Stomach (tissue), 4 donors: ENCODE measurements at regions not wholly inside any gene's neighbourhood (a gene's known extent, or its start where the extent isn't known, plus 50 kb on each side); places are given as distances from the start of the nearest gene placed in this dataset.

Source experiments
- POLR2A ChIP-seq, 4 donors: fragments of 450-650 bp; IDR thresholded peaks; one replicate each; pipeline ENCODE4 v1.6.1; 2016; ENCODE audit warnings: antibody characterized with exemption in 4 of 4, control low read depth in 2 of 4, mild to moderate bottlenecking in 1 of 4, moderate library complexity in 1 of 4
- POLR2AphosphoS5 ChIP-seq, 3 donors: sonication (generic); formaldehyde crosslinking; IDR thresholded peaks; one replicate each; pipeline ENCODE4 v1.6.1; 2016; ENCODE audit warnings: antibody characterized with exemption in 3 of 3
- TF ChIP-seq, protein P1 (sequence below), 7 experiments: fragments of 450-650 bp in 4 of 7; fragments of 200-600 bp in 3 of 7; sonication (generic) in 3 of 7; IDR thresholded peaks; one replicate each; pipeline ENCODE4 v1.5.1; 2016 to 2019; ENCODE audit warnings: antibody characterized with exemption in 7 of 7, control low read depth in 2 of 7, mild to moderate bottlenecking in 1 of 7

DNA sequence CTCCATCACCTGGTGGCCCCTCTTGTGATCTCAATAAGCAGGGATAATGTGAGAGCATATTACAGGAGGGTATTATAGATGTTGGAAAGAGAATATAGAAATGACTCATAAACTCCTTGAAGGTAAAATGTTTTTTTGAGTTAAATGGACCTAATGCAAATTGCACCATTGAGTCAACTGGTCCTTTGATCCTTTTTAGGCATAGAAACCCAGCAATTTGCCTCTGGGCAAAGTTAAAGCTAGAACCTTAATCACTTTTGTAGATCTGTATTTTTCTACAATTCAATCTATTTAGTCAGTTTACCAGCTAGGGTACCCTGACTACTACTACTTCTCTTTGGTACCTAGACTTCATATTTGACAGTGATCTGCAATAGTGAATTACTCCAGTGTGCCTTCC, 71.8 kb upstream of the RNF152 start:
- TF ChIP-seq, protein P1, sequence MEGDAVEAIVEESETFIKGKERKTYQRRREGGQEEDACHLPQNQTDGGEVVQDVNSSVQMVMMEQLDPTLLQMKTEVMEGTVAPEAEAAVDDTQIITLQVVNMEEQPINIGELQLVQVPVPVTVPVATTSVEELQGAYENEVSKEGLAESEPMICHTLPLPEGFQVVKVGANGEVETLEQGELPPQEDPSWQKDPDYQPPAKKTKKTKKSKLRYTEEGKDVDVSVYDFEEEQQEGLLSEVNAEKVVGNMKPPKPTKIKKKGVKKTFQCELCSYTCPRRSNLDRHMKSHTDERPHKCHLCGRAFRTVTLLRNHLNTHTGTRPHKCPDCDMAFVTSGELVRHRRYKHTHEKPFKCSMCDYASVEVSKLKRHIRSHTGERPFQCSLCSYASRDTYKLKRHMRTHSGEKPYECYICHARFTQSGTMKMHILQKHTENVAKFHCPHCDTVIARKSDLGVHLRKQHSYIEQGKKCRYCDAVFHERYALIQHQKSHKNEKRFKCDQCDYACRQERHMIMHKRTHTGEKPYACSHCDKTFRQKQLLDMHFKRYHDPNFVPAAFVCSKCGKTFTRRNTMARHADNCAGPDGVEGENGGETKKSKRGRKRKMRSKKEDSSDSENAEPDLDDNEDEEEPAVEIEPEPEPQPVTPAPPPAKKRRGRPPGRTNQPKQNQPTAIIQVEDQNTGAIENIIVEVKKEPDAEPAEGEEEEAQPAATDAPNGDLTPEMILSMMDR (IDR thresholded peaks at IDR 0.05), result no peak
- TF ChIP-seq POLR2A (IDR thresholded peaks at IDR 0.05) (no peak), POLR2AphosphoS5 (IDR thresholded peaks at IDR 0.05) (no peak)
